ENCODE measurements at regions not wholly inside any gene's neighbourhood (a gene's known extent, or its start where the extent isn't known, plus 50 kb on each side); places are given as distances from the start of the nearest gene placed in this dataset.

- TF ChIP-seq CTCF (IDR thresholded peaks at IDR 0.05), result no peak
- H3K27me3 ChIP-seq, result no peaks in the 10 kb centered on the region
- no peak overlapping the region for H3K4me3 ChIP-seq
- H3K36me3 ChIP-seq, result no peaks in the 10 kb centered on the region
- DNase-seq, result peak in 1 of 2 donors; percentile 69
- H3K27ac ChIP-seq, result peak overlapping the region; percentile 89 to 92
- intact Hi-C loops (cut with DNase I; ENCODE audit: low total_unique reads), result loop anchor here (10.0 kb wide), 1 partner anchor 205 kb away; the partner anchor contains the start of gene ZXDC
- H3K4me1 ChIP-seq, result peaks cover 24 to 76% (median 56%) of the 10 kb centered on the region in 4 donors
- no peaks in the 10 kb centered on the region for H3K9me3 ChIP-seq
Measured at GRCh38 chr3:126269354-126269753, 87.9 kb downstream of the KLF15 start.

DNA sequence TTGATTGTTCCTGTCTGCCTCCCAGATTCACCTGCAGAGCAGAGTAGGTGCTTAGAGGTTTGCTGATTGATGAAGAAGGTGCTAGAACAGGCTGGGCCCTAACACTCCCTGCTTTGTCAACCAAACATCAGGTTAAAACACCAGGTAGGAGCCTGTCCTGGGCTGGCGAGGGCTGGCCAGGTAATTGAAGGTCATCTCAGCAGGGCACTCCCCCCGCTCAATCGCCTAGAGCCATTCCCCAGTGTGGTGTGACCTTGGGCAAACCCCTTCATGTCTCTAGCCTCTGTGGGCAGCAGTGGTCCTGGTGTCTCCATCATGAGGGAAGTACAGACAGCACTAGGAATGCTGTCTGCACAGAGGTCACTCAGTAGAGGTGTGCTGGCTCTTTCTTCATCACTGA is 88.3 kb downstream of the KLF15 start:
- peak overlapping the region; percentile 89 to 92 for H3K27ac ChIP-seq
- intact Hi-C loops (cut with DNase I; ENCODE audit: low total_unique reads), result loop anchor here (10.0 kb wide), 1 partner anchor 206 kb away; the partner anchor contains the start of gene ZXDC
- no peak for TF ChIP-seq CTCF (IDR thresholded peaks at IDR 0.05)

DNA sequence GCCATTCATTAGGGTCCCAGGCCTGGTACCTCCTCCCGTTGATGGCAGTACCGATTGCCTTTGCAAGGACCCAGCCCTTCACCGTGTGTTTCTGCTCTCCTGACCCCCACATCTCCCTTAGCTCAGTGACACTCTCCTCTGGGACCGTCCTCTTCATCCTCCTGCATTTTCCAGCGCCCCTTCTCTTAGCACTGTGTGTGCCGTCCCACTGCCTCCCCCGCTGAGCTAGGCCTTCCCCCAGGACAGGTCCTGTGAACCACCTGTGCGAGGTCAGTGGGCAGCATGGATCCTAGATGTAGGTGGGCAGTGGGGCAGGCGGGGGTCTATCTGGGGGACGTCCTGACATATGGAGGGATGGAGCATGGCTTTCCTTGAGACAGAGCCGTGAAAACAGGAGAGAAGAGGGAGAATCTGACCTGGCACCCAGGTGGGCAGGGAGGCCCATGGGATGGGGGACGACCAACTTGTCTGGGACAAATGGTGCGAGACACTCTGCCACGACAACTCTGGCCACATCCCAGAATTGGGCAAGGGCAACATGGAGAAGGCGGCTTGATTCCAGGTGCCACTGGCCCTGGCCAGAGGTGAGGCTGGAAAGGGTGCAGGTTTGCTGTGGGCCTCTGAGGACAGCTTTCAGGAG is 87.7 kb upstream of the ALDH1L1 start:
- no peak for TF ChIP-seq CTCF (IDR thresholded peaks at IDR 0.05)
- H3K9me3 ChIP-seq, result no peaks in the 10 kb centered on the region
- no peaks in the 10 kb centered on the region for H3K36me3 ChIP-seq
- H3K27ac ChIP-seq, result peak overlapping the region; percentile 89 to 92
- H3K27me3 ChIP-seq, result no peaks in the 10 kb centered on the region
- H3K4me3 ChIP-seq, result peak overlapping the region; percentile 38 to 46
- intact Hi-C loops (cut with DNase I; ENCODE audit: low total_unique reads), result loop anchor here (2.0 to 10.0 kb wide), 2 partner anchors 89 to 207 kb away; partner anchors contain the start of genes KLF15 and ZXDC
- DNase-seq, result peak in 1 of 2 donors; percentile 70
- peaks cover 24 to 76% (median 56%) of the 10 kb centered on the region in 4 donors for H3K4me1 ChIP-seq

More for the DNA sequence above, 88.3 kb downstream of the KLF15 start:
- H3K4me3 ChIP-seq, result no peak overlapping the region
- H3K9me3 ChIP-seq, result no peaks in the 10 kb centered on the region
- peak in 1 of 2 donors; percentile 69 for DNase-seq
- no peaks in the 10 kb centered on the region for H3K27me3 ChIP-seq
- H3K4me1 ChIP-seq, result peaks cover 24 to 76% (median 56%) of the 10 kb centered on the region in 4 donors
- H3K36me3 ChIP-seq, result no peaks in the 10 kb centered on the region

DNA sequence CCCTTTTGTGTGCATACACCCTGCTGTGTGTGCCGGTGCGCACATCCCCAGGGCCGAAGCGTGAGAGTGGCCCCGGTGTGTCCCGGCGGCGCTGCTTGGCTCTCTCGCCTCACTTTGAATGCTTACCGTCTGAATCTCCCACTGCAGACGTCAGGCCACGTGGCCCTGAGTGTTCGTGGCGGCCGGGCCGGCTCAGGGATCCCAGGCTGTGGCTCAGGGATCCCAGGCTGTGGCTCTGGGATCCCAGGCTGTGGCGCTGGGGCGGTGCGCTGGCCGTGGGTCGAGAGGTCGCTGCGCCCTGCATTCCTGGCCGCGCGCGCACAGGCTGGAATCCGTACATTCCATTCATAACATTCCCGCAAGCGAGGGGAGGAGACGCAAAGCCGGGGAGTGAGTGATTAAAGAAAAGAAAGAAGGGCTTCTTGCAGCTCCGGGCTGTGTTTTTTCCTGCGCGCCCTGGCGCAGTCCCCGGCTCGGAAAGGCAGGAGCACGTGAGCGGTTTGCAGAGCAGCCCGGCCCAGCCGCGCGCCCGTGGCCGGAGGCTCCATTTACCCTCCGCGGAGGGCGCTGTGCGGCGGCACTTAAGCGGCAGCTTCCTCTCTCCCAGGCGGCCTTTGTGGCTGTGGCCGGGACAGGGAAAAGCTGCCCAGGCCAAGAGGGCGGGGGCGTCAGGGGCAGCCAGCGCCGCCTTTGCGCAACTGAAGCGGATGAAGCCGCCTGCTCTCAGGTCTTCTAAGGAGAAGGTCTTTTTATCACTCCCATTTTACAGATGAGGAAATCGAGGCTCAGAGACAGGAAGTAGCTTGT is 87.0 kb upstream of the ALDH1L1 start:
- peak; percentile 22 to 28 for TF ChIP-seq CTCF (IDR thresholded peaks at IDR 0.05)
- intact Hi-C loops (cut with DNase I; ENCODE audit: low total_unique reads), result loop anchor here (2.0 to 10.0 kb wide), 2 partner anchors 89 to 207 kb away; partner anchors contain the start of genes KLF15 and ZXDC
- H3K27ac ChIP-seq, result peak overlapping the region; percentile 89 to 92

GRCh38 chr3:126266850-126267168 is 86.4 kb upstream of the ALDH1L1 start:
- Histone ChIP-seq H3K27ac (peak overlapping the region; percentile 89 to 92), H3K27me3 (no peaks in the 10 kb centered on the region), H3K36me3 (no peaks in the 10 kb centered on the region), H3K4me1 (peaks cover 24 to 71% (median 53%) of the 10 kb centered on the region in 4 donors), H3K4me3 (peak overlapping the region; percentile 38 to 46), H3K9me3 (no peaks in the 10 kb centered on the region)
- TF ChIP-seq CTCF (IDR thresholded peaks at IDR 0.05), result no peak
- DNase-seq, result no peak
- intact Hi-C loops (cut with DNase I; ENCODE audit: low total_unique reads), result loop anchor here (2.0 to 10.0 kb wide), 2 partner anchors 90 to 208 kb away; partner anchors contain the start of genes KLF15 and ZXDC

More for the DNA sequence above, 87.0 kb upstream of the ALDH1L1 start:
- H3K9me3 ChIP-seq, result no peaks in the 10 kb centered on the region
- DNase-seq, result peak; percentile 84 to 96
- H3K4me3 ChIP-seq, result peak overlapping the region; percentile 38 to 46
- H3K36me3 ChIP-seq, result no peaks in the 10 kb centered on the region
- H3K27me3 ChIP-seq, result no peaks in the 10 kb centered on the region
- peaks cover 24 to 76% (median 56%) of the 10 kb centered on the region in 4 donors for H3K4me1 ChIP-seq
